Body of pancreas (tissue), 4 donors: ENCODE measurements at regions not wholly inside any gene's neighbourhood (a gene's known extent, or its start where the extent isn't known, plus 50 kb on each side); places are given as distances from the start of the nearest gene placed in this dataset.

ENCODE experiments used
- ATAC-seq: fragments of 150-250 bp; one replicate; pipeline ENCODE4 v1.9.1; 2016
- DNase-seq, 4 donors: peaks; one replicate each; pipeline ENCODE4 v3.0.0-alpha.2; 2019
- H3K27ac ChIP-seq, 4 donors: fragments of 200-600 bp; sonication (generic); 1 replicate in 3 of 4; 2 replicates in 1 of 4; pipeline versions ENCODE4 v1.5.1 to v1.6.1; 2016 to 2019; ENCODE audit warnings: mild to moderate bottlenecking in 1 of 4, mixed read lengths in 1 of 4, moderate library complexity in 1 of 4
- H3K27me3 ChIP-seq, 2 donors: fragments of 200-600 bp; sonication (generic); one replicate each; pipeline ENCODE4 v1.6.0; 2016; ENCODE audit warnings: mild to moderate bottlenecking in 1 of 2
- H3K36me3 ChIP-seq, 2 donors: fragments of 200-600 bp; sonication (generic); replicated peaks in 1 of 2; 2 replicates each; pipeline ENCODE4 v1.5.1; 2016; ENCODE audit warnings: low read depth in 2 of 2; ENCODE audit not compliant: insufficient read depth in 1 of 2
- H3K4me1 ChIP-seq: fragments of 200-600 bp; sonication (generic); one replicate; pipeline ENCODE4 v1.6.0; 2016
- H3K4me3 ChIP-seq, 2 donors: fragments of 200-600 bp; sonication (generic); 1 replicate in 1 of 2; 2 replicates in 1 of 2; pipeline ENCODE4 v1.5.1; 2016 to 2019
- H3K9me3 ChIP-seq, 3 donors: fragments of 200-600 bp; sonication (generic); 1 replicate in 2 of 3; 2 replicates in 1 of 3; pipeline ENCODE4 v1.5.1; 2016
- POLR2A ChIP-seq, 3 donors: fragments of 450-650 bp; IDR thresholded peaks; one replicate each; pipeline ENCODE4 v1.6.1; 2016; ENCODE audit warnings: antibody characterized with exemption in 3 of 3, mild to moderate bottlenecking in 2 of 3
- WGBS, 2 donors: methylation state at CpG; one replicate each; pipeline ENCODE4 v1.1.5; 2017; 5-methylcytosine and 5-hydroxymethylcytosine counted together
- intact Hi-C: fragments of 100-400 bp; cut with DNase I; formaldehyde crosslinking; loops from one replicate; pipeline ENCODE4 v1.15.1; 2023
- TF ChIP-seq, protein P1 (sequence below), 7 experiments: fragments of 450-650 bp in 4 of 7; fragments of 200-600 bp in 3 of 7; sonication (generic) in 3 of 7; IDR thresholded peaks; one replicate each; pipeline ENCODE4 v1.5.1; 2016 to 2019; ENCODE audit warnings: antibody characterized with exemption in 7 of 7

DNA sequence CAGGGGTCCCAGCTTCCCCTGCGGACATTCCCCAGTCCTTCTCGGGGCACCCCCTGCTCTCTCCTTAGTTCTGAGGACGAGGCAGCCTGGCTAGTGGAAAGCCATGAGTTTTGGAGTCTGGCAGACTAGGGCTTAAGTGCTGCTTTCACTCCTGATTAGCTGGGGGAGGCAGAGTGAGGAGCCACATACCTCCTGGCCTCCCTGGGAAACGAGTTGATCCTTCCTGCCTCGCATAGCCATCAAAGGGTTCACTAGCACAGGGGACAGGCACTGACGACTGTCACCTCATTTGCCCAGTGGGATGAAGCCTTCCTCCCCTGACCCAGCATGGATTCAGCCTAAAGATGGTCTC, 402.5 kb downstream of the RPS24 start:
- H3K4me3 ChIP-seq = no peak overlapping the region
- 86 to 89% methylated on average over 3 to 6 of the region's 6 CpGs for WGBS, 2 donors
- no peaks in the 10 kb centered on the region for H3K9me3 ChIP-seq
- no peak overlapping the region for H3K27ac ChIP-seq
- H3K36me3 ChIP-seq = no peaks in the 10 kb centered on the region
- no peak for TF ChIP-seq POLR2A (IDR thresholded peaks at IDR 0.05)
- TF ChIP-seq, protein P1, sequence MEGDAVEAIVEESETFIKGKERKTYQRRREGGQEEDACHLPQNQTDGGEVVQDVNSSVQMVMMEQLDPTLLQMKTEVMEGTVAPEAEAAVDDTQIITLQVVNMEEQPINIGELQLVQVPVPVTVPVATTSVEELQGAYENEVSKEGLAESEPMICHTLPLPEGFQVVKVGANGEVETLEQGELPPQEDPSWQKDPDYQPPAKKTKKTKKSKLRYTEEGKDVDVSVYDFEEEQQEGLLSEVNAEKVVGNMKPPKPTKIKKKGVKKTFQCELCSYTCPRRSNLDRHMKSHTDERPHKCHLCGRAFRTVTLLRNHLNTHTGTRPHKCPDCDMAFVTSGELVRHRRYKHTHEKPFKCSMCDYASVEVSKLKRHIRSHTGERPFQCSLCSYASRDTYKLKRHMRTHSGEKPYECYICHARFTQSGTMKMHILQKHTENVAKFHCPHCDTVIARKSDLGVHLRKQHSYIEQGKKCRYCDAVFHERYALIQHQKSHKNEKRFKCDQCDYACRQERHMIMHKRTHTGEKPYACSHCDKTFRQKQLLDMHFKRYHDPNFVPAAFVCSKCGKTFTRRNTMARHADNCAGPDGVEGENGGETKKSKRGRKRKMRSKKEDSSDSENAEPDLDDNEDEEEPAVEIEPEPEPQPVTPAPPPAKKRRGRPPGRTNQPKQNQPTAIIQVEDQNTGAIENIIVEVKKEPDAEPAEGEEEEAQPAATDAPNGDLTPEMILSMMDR (IDR thresholded peaks at IDR 0.05) = no peak
- peaks cover 11% of the 10 kb centered on the region for H3K4me1 ChIP-seq
- intact Hi-C loops = no loop called here
- ATAC-seq = no peak
- DNase-seq = no peak
- H3K27me3 ChIP-seq = no peaks in the 10 kb centered on the region

DNA sequence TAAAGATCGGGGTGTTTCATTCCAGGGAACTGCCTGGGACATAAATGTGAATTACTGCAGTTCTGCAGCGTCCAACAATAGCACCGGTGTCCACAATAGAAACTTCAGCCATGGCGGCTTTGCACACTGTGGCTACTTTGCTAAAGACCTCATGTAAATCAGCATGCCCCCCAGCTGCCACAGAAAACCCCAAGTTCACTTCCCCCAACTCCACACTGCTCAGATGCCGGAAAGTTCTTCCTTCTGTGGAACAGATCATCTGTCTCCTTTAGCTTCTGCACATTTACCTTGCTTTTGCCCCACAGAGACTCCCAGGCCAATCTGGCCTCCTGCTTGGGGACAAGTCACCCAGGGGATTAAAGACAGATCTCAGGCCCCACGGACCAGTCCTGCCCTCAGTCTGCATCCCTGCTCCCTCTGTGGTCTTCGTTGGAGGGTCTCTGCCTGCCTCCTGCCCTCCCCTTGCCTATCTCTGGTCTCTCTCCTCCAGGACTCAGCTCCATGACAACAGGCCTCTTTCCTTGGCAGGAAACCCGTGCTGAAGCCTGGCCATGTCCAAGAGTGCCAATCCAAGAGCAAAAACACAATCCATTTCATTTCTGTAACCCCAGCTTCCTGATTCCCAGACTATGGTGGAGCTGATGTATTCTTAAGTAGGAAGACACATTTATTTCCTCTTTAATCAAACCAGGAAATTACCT, 403.2 kb downstream of the RPS24 start:
- Histone ChIP-seq H3K27me3 (no peaks in the 10 kb centered on the region), H3K36me3 (no peaks in the 10 kb centered on the region), H3K9me3 (no peaks in the 10 kb centered on the region), H3K4me1 (peaks cover 17% of the 10 kb centered on the region), H3K27ac (no peak overlapping the region), H3K4me3 (no peak overlapping the region)
- ATAC-seq (no peak), DNase-seq (peak in 1 of 4 donors; percentile 7)
- intact Hi-C loops = no loop called here
- TF ChIP-seq, protein P1 (IDR thresholded peaks at IDR 0.05) = no peak
- no peak for TF ChIP-seq POLR2A (IDR thresholded peaks at IDR 0.05)
- WGBS, 2 donors = 75 to 77% methylated on average over 8 of the region's 8 CpGs

DNA sequence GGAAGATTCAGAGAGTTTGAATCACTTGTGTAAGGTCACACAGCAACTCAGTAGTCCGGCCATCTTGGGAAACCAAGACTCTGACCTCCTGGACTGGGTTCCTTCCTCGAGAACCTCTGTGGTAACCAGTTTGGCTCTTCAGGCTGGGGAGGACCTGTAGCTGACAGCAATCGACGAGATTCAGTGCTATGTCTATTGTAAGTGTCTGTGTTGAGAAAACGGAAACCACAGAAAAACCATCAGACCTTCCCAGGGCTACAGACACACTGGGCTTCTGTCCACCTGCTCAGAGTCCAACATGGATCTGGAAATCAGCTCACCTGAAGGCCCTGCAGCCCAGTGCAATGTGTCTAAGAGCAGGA, 403.7 kb downstream of the RPS24 start:
- H3K4me1 ChIP-seq = peaks cover 22% of the 10 kb centered on the region
- H3K27ac ChIP-seq = no peak overlapping the region
- no peaks in the 10 kb centered on the region for H3K9me3 ChIP-seq
- DNase-seq = no peak
- H3K4me3 ChIP-seq = no peak overlapping the region
- TF ChIP-seq POLR2A (IDR thresholded peaks at IDR 0.05) = no peak
- TF ChIP-seq, protein P1 (IDR thresholded peaks at IDR 0.05) = no peak
- no peaks in the 10 kb centered on the region for H3K36me3 ChIP-seq
- whole genome bisulfite sequencing, 2 donors = 83 to 96% methylated on average over 5 of the region's 5 CpGs
- no peaks in the 10 kb centered on the region for H3K27me3 ChIP-seq
- intact Hi-C loops = no loop called here
- no peak for ATAC-seq

DNA sequence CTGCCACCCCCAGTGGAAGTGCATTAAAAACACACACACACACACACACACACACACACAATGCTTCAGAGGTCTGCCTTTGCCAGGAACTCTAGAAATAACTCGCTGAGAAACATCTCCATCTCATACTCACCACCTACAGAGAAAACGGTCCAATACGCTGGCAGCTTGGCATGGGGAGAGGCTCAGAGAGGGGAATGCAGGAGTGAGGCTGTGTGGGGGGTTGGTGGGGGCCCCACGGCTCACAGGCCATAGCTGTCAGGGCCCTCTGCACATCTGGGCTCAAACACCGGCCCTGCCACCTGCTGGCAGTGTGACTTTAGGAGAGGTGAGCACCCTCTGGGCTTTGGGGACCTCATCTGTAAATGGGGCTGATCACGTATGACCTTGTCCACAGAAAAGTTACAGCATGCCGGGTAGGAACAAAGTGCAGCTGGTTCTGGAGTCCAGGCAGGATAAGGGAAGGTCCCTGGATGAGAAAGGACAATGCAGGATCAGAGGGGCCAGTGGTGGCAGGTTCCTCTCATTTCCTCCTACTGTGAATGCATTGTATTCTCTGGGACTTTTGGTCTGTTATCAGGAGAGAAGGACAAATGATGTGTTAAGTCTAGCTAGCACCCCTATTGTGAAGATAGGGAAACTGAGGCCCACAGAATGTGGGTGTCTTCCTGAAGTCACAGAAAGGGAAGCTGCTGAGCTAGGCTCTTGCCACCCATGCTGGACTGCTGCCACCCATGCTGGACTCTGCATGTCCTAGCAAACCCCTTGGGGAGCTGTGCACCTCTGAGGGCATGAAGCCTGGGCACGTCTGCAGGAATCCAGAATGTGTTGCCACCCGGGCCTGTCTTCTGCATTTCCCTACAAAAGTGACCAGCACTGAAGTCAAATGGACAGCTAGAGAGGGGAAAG, 404.6 kb downstream of the RPS24 start:
- H3K36me3 ChIP-seq = no peaks in the 10 kb centered on the region
- no peak for ATAC-seq
- H3K27me3 ChIP-seq = no peaks in the 10 kb centered on the region
- peak in 1 of 4 donors; percentile 19 for DNase-seq
- no peak overlapping the region for H3K27ac ChIP-seq
- 64 to 72% methylated on average over 5 to 9 of the region's 9 CpGs for WGBS, 2 donors
- H3K4me1 ChIP-seq = peaks cover 23% of the 10 kb centered on the region
- no peak overlapping the region for H3K4me3 ChIP-seq
- intact Hi-C loops = no loop called here
- no peak for TF ChIP-seq POLR2A (IDR thresholded peaks at IDR 0.05)
- TF ChIP-seq, protein P1 (IDR thresholded peaks at IDR 0.05) = peak in 1 of 7 experiments; percentile 18
- no peaks in the 10 kb centered on the region for H3K9me3 ChIP-seq
